Ammon's horn (tissue), 1 donor: ENCODE measurements at regions not wholly inside any gene's neighbourhood (a gene's known extent, or its start where the extent isn't known, plus 50 kb on each side); places are given as distances from the start of the nearest gene placed in this dataset.

Experiments
- DNase-seq: peaks from one replicate; pipeline ENCODE4 v3.0.0-alpha.2; 2016; ENCODE audit warnings: low spot score

- no peak for DNase-seq
Observed at GRCh38 chr1:38287547-38287946, 241.0 kb upstream of the POU3F1 start.

GRCh38 chr1:38287036-38287435 is 240.4 kb upstream of the POU3F1 start:
- no peak for DNase-seq

- DNase-seq = no peak
Observed at GRCh38 chr1:38285807-38286530, 239.4 kb upstream of the POU3F1 start.

GRCh38 chr1:38284953-38285352 is 238.4 kb upstream of the POU3F1 start:
- no peak for DNase-seq

GRCh38 chr1:38283696-38284470 is 237.3 kb upstream of the POU3F1 start:
- DNase-seq = peak; percentile 20

- DNase-seq = no peak
Observed at GRCh38 chr1:38279148-38279547, 232.6 kb upstream of the POU3F1 start.

- no peak for DNase-seq
Observed at GRCh38 chr1:38277646-38278045, 231.1 kb upstream of the POU3F1 start.

GRCh38 chr1:38275960-38276359 is 229.4 kb upstream of the POU3F1 start:
- DNase-seq = no peak

- peak; percentile 8 for DNase-seq
Observed at GRCh38 chr1:38274974-38275373, 228.4 kb upstream of the POU3F1 start.

GRCh38 chr1:38273196-38273804 is 226.7 kb upstream of the POU3F1 start:
- no peak for DNase-seq

- DNase-seq = no peak
Observed at GRCh38 chr1:38272515-38272914, 225.9 kb upstream of the POU3F1 start.

- no peak for DNase-seq
Observed at GRCh38 chr1:38270849-38271633, 224.4 kb upstream of the POU3F1 start.

GRCh38 chr1:38269923-38270848 is 223.6 kb upstream of the POU3F1 start:
- no peak for DNase-seq

- DNase-seq = no peak
Observed at GRCh38 chr1:38268226-38268625, 221.6 kb upstream of the POU3F1 start.

GRCh38 chr1:38267037-38268036 is 220.7 kb upstream of the POU3F1 start:
- DNase-seq = no peak

- DNase-seq = no peak
Observed at GRCh38 chr1:38266197-38266520, 219.6 kb upstream of the POU3F1 start.

GRCh38 chr1:38265293-38266196 is 219.0 kb upstream of the POU3F1 start:
- no peak for DNase-seq

- DNase-seq = no peak
Observed at GRCh38 chr1:38263438-38263837, 216.8 kb upstream of the POU3F1 start.

- DNase-seq = no peak
Observed at GRCh38 chr1:38261574-38261973, 215.0 kb upstream of the POU3F1 start.
